ENCODE measurements at regions not wholly inside any gene's neighbourhood (a gene's known extent, or its start where the extent isn't known, plus 50 kb on each side); places are given as distances from the start of the nearest gene placed in this dataset.
"Not testable (repeated sequence)": the region's sequence is repeated elsewhere in the genome, so short reads cannot be mapped to it uniquely, and the experiment has no call there.

DNA sequence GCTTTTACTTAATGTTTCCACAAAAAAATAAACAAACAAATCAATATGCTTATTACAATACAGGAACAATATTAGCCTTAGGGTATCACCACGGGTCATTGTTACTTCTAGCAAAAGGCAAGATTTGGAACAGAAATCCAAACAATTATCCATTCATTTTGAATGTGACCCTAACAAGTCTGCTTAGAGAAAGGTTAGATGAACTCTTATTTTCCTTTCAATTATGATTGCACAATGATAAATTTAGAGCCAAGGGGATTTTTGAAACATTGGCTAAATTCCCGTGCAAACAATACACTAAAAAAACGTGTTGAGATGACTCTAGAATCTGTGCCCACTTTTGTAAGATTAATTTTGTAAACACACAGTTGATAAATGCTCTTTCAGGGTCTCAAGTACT is 474.7 kb downstream of the PCDH7 start:
- H3K36me3 ChIP-seq (ENCODE audit: control insufficient read depth, insufficient read depth, low read length), result no peaks in the 10 kb centered on the region
- ATAC-seq (no peak), DNase-seq (no peak)
- Mint-ChIP-seq H3K27me3 (ENCODE audit: low read depth in 2 of 2) (no peaks in the 10 kb centered on the region), H3K27ac (no peak overlapping the region), H3K36me3 (peaks cover 8% of the 10 kb centered on the region), H3K4me1 (no peaks in the 10 kb centered on the region), H3K9me3 (peaks cover 4 to 17% of the 10 kb centered on the region in 2 donors), H3K4me3 (no peak overlapping the region)
- peaks cover 8% of the 10 kb centered on the region for H3K9me3 ChIP-seq (ENCODE audit: control insufficient read depth, insufficient read depth, low read length)
- H3K27me3 ChIP-seq (ENCODE audit: control insufficient read depth, insufficient read depth, low read length), result no peaks in the 10 kb centered on the region
- TF ChIP-seq, protein P1, sequence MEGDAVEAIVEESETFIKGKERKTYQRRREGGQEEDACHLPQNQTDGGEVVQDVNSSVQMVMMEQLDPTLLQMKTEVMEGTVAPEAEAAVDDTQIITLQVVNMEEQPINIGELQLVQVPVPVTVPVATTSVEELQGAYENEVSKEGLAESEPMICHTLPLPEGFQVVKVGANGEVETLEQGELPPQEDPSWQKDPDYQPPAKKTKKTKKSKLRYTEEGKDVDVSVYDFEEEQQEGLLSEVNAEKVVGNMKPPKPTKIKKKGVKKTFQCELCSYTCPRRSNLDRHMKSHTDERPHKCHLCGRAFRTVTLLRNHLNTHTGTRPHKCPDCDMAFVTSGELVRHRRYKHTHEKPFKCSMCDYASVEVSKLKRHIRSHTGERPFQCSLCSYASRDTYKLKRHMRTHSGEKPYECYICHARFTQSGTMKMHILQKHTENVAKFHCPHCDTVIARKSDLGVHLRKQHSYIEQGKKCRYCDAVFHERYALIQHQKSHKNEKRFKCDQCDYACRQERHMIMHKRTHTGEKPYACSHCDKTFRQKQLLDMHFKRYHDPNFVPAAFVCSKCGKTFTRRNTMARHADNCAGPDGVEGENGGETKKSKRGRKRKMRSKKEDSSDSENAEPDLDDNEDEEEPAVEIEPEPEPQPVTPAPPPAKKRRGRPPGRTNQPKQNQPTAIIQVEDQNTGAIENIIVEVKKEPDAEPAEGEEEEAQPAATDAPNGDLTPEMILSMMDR (IDR thresholded peaks at IDR 0.05), result no peak
- 90% methylated on average over 3 of the region's 3 CpGs for WGBS (ENCODE audit: insufficient coverage)
- no peak overlapping the region for H3K4me3 ChIP-seq (ENCODE audit: low read length)
- no peaks in the 10 kb centered on the region for H3K4me1 ChIP-seq (ENCODE audit: control insufficient read depth, insufficient read depth, low read length)
- intact Hi-C loops (cut with micrococcal nuclease), result no loop called here
- no peak overlapping the region for H3K27ac ChIP-seq (ENCODE audit: low read length)

GRCh38 chr4:31199644-31200043 is 479.5 kb downstream of the PCDH7 start:
- WGBS (ENCODE audit: insufficient coverage), result 93% methylated on average over 5 of the region's 5 CpGs
- intact Hi-C loops (cut with micrococcal nuclease), result no loop called here
- no peaks in the 10 kb centered on the region for H3K4me1 Mint-ChIP-seq
- DNase-seq (no peak), ATAC-seq (no peak)
- no peak overlapping the region for H3K4me3 Mint-ChIP-seq
- no peak overlapping the region for H3K4me3 ChIP-seq (ENCODE audit: low read length)
- H3K4me1 ChIP-seq (ENCODE audit: control insufficient read depth, insufficient read depth, low read length), result no peaks in the 10 kb centered on the region
- TF ChIP-seq, protein P1 (IDR thresholded peaks at IDR 0.05), result no peak
- H3K27ac Mint-ChIP-seq, result no peak overlapping the region
- peaks cover 5 to 14% of the 10 kb centered on the region in 2 donors for H3K9me3 Mint-ChIP-seq
- peaks cover 6% of the 10 kb centered on the region for H3K9me3 ChIP-seq (ENCODE audit: control insufficient read depth, insufficient read depth, low read length)
- H3K36me3 Mint-ChIP-seq, result no peaks in the 10 kb centered on the region
- H3K27me3 ChIP-seq (ENCODE audit: control insufficient read depth, insufficient read depth, low read length), result no peaks in the 10 kb centered on the region
- H3K27ac ChIP-seq (ENCODE audit: low read length), result no peak overlapping the region
- H3K36me3 ChIP-seq (ENCODE audit: control insufficient read depth, insufficient read depth, low read length), result no peaks in the 10 kb centered on the region
- no peaks in the 10 kb centered on the region for H3K27me3 Mint-ChIP-seq (ENCODE audit: low read depth in 2 of 2)

DNA sequence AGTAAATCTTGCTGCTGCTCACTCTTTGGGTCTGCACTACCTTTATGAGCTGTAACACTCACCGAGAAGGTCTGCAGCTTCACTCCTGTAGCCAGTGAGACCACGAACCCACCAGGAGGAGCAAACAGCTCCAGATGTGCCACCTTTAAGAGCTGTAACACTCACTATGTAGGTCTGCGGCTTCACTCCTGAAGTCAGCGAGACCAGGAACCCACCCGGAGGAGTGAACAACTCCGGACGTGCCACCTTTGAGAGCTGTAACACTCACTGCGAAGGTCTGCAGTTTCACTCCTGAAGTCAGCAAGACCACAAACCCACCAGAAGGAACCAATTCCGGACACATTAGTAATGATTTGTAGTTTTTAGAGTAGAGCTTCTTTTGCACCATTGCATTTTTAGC is 481.9 kb downstream of the PCDH7 start:
- H3K4me1 Mint-ChIP-seq, result not testable (repeated sequence)

GRCh38 chr4:31204874-31205273 is 484.7 kb downstream of the PCDH7 start:
- 80% methylated on average over 1 of the region's 1 CpG for WGBS (ENCODE audit: insufficient coverage)
- Histone ChIP-seq H3K9me3 (ENCODE audit: control insufficient read depth, insufficient read depth, low read length) (no peaks in the 10 kb centered on the region), H3K4me3 (ENCODE audit: low read length) (no peak overlapping the region), H3K36me3 (ENCODE audit: control insufficient read depth, insufficient read depth, low read length) (no peaks in the 10 kb centered on the region), H3K27me3 (ENCODE audit: control insufficient read depth, insufficient read depth, low read length) (no peaks in the 10 kb centered on the region), H3K4me1 (ENCODE audit: control insufficient read depth, insufficient read depth, low read length) (no peaks in the 10 kb centered on the region), H3K27ac (ENCODE audit: low read length) (no peak overlapping the region)
- TF ChIP-seq, protein P1 (IDR thresholded peaks at IDR 0.05), result no peak
- Mint-ChIP-seq H3K27ac (no peak overlapping the region), H3K4me1 (no peaks in the 10 kb centered on the region), H3K9me3 (peaks cover 8 to 16% of the 10 kb centered on the region in 2 donors), H3K36me3 (no peaks in the 10 kb centered on the region), H3K4me3 (no peak overlapping the region), H3K27me3 (ENCODE audit: low read depth in 2 of 2) (no peaks in the 10 kb centered on the region)
- DNase-seq, result no peak
- no peak for ATAC-seq
- intact Hi-C loops (cut with micrococcal nuclease), result no loop called here

More for the DNA sequence above, 481.9 kb downstream of the PCDH7 start:
- H3K36me3 ChIP-seq (ENCODE audit: control insufficient read depth, insufficient read depth, low read length); H3K27me3 Mint-ChIP-seq (ENCODE audit: low read depth in 2 of 2); H3K4me1 ChIP-seq (ENCODE audit: control insufficient read depth, insufficient read depth, low read length); H3K27ac ChIP-seq (ENCODE audit: low read length); DNase-seq; H3K4me3 Mint-ChIP-seq; H3K36me3 Mint-ChIP-seq; H3K27me3 ChIP-seq (ENCODE audit: control insufficient read depth, insufficient read depth, low read length); H3K27ac Mint-ChIP-seq; intact Hi-C loops (cut with micrococcal nuclease); H3K9me3 ChIP-seq (ENCODE audit: control insufficient read depth, insufficient read depth, low read length); H3K4me3 ChIP-seq (ENCODE audit: low read length); ATAC-seq: not testable (repeated sequence)
- peaks cover 5 to 12% of the 10 kb centered on the region in 2 donors for H3K9me3 Mint-ChIP-seq
- 88% methylated on average over 8 of the region's 9 CpGs for WGBS (ENCODE audit: insufficient coverage)

Data from natural killer cell (primary cell).